SH-SY5Y (cell line): ENCODE measurements at regions not wholly inside any gene's neighbourhood (a gene's known extent, or its start where the extent isn't known, plus 50 kb on each side); places are given as distances from the start of the nearest gene placed in this dataset.

Experiments used
- GATA2 ChIP-seq: IDR thresholded peaks from 2 replicates; pipeline ENCODE4 v1.6.1; 2011; ENCODE audit warnings: mild to moderate bottlenecking, low read depth, low read length
- GATA3 ChIP-seq: IDR thresholded peaks from 2 replicates; pipeline ENCODE4 v1.6.1; 2011; ENCODE audit warnings: low read depth, mild to moderate bottlenecking, low read length, moderate library complexity

DNA sequence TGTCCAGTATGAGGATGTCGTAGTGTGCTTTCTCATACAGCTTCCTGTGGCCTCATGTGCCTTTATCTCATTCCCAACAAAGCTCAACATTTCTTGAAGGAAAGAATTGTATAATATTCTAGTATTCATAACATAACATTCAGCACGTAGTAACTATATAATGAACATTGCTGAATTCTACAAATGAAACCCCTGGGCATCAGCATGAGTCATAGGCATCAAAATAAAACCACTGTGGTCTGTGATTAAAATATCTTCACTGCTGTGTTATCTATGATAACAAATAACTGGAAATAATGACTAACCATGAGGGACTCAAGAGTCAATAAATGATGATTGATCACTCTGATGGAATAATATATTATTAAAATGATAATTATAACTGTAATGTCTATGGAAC is 255.2 kb downstream of the EMP1 start:
- TF ChIP-seq GATA2 = no peak
- no peak for TF ChIP-seq GATA3
